OCI-LY3 (cell line): ENCODE measurements at regions not wholly inside any gene's neighbourhood (a gene's known extent, or its start where the extent isn't known, plus 50 kb on each side); places are given as distances from the start of the nearest gene placed in this dataset.

Source experiments
- H2AFZ ChIP-seq: fragments of 200-600, 300-600 bp; shearing (Covaris generic); 2 replicates; pipeline ENCODE4 v1.6.0; 2014; ENCODE audit warnings: antibody characterized with exemption, low read depth, low read length
- H3K27ac ChIP-seq: fragments of 200-600, 300-600 bp; sonication (generic); 2 replicates; pipeline ENCODE4 v1.5.1; 2014; ENCODE audit warnings: mild to moderate bottlenecking, low read length, moderate library complexity, mixed read lengths
- H3K27me3 ChIP-seq: fragments of 200-600, 300-600 bp; sonication (generic); 2 replicates; pipeline ENCODE4 v1.6.1; 2014; ENCODE audit warnings: low read depth, low read length, mixed read lengths
- H3K36me3 ChIP-seq: fragments of 200-600, 300-600 bp; sonication (generic); replicated peaks from 2 replicates; pipeline ENCODE3; 2014; ENCODE audit warnings: low read depth, low read length, mixed read lengths
- H3K4me1 ChIP-seq: fragments of 300-600, 200-600 bp; sonication (generic); 2 replicates; pipeline ENCODE4 v1.6.1; 2014; ENCODE audit warnings: low read length, mixed read lengths
- H3K4me2 ChIP-seq: fragments of 200-600, 300-600 bp; sonication (generic); 2 replicates; pipeline ENCODE4 v1.6.1; 2014; ENCODE audit warnings: low read length, mixed read lengths
- H3K4me3 ChIP-seq: fragments of 300-600, 200-600 bp; sonication (generic); 2 replicates; pipeline ENCODE4 v1.5.1; 2014; ENCODE audit warnings: antibody characterized with exemption, mild to moderate bottlenecking, low read length, moderate library complexity
- H3K79me2 ChIP-seq: fragments of 300-600, 200-600 bp; shearing (Covaris generic); 2 replicates; pipeline ENCODE4 v1.6.1; 2014; ENCODE audit warnings: mild to moderate bottlenecking, low read length, mixed read lengths
- H3K9ac ChIP-seq: fragments of 300-600, 200-600 bp; shearing (Covaris generic); 2 replicates; pipeline ENCODE4 v1.6.0; 2014; ENCODE audit warnings: mild to moderate bottlenecking, low read length, moderate library complexity
- H3K9me3 ChIP-seq: fragments of 200-600, 300-600 bp; shearing (Covaris generic); 2 replicates; pipeline ENCODE4 v1.6.1; 2014; ENCODE audit warnings: low read length, mixed read lengths; ENCODE audit not compliant: insufficient read depth
- H4K20me1 ChIP-seq: fragments of 200-600, 300-600 bp; sonication (generic); 2 replicates; pipeline ENCODE4 v1.6.1; 2016; ENCODE audit warnings: low read length, mixed read lengths; ENCODE audit not compliant: insufficient read depth
- CTCF ChIP-seq: fragments of 200-600, 300-600 bp; sonication (generic); IDR thresholded peaks from 2 replicates; pipeline ENCODE4 v1.5.1; 2014; ENCODE audit warnings: antibody characterized with exemption, low read length, low read depth
- EZH2phosphoT487 ChIP-seq: fragments of 200-600 bp; shearing (Covaris generic); IDR thresholded peaks from 2 replicates; pipeline ENCODE4 v1.6.1; 2018; ENCODE audit warnings: antibody characterized with exemption, mixed run types, low read depth

DNA sequence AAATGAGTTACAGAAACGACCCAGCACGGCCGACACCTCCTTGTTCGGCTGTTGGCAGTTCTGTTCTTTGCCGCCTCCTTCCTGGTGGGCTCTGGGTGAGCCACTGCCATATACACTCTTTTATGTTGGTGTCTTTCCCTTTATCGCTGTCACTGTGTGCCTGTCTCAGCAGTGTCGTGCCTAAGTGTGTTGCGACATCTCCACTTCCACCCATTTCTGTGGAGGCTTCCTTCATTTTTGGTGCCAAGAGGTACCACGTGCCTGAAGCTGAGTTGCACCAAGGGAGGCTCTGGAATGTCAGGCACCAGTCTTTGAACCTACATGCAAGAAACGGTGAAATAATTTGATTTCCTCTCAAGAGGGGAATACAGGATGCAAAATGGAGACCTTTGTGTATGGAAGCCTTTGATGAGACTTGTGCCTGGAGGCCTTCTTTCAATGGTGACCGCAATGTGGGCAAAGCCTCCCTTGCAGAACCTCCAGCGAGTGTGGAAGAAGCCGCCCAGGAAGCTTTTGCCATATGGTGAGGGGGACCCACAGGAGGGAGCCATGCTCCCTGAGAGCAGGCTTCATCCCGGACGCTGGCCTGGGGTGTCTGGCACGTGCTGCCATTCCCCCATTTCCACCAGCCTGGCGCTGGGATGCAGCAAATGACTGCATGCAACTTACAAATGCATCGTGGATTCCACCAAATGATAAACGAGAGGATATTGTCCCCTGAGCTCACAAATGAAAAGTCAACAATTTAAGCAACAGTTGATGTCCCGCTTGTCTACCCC, 136.2 kb downstream of the TEX29 start:
- Histone ChIP-seq H3K27me3 (peaks cover 13% of the 10 kb centered on the region; the same call in 1 of the 2 replicates), H2AFZ (no peak overlapping the region), H3K4me2 (no peak overlapping the region), H3K9ac (no peak overlapping the region), H3K4me3 (no peak overlapping the region), H3K36me3 (no peaks in the 10 kb centered on the region), H3K79me2 (no peaks in the 10 kb centered on the region), H3K27ac (no peak overlapping the region), H3K9me3 (no peaks in the 10 kb centered on the region), H4K20me1 (no peaks in the 10 kb centered on the region), H3K4me1 (no peaks in the 10 kb centered on the region)
- no peak for TF ChIP-seq EZH2phosphoT487
- TF ChIP-seq CTCF, result no peak

DNA sequence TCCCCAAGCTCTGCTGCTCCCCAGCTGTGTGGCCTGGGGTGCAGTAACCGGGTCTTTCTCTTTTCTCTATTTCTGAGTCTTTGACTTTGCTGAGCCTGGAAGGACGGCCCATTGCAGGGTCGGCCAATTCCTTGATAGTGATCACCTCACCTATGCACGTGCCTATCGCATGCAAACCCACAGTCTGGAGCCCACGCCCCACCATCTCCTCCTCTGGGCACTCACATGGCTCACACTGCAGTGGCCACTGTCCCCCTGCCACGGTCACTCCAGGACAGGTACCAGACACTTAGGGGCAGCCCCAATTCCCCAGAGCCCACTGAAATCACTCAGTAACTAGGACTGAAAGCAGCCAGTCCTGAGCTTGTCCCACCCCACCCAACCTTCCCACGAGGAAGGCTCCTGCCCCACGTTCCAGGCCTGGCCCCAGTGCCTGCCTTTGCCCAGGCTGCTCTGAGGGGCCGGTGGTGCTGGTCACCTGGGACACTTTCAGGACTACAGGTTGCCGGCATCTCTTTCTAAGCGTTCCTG, 137.6 kb downstream of the TEX29 start:
- Histone ChIP-seq H2AFZ (no peak overlapping the region), H3K36me3 (no peaks in the 10 kb centered on the region), H3K27ac (no peak overlapping the region), H3K4me3 (no peak overlapping the region), H3K27me3 (peaks cover 21% of the 10 kb centered on the region), H3K9me3 (no peaks in the 10 kb centered on the region), H3K79me2 (no peaks in the 10 kb centered on the region), H3K9ac (no peak overlapping the region), H3K4me1 (no peaks in the 10 kb centered on the region), H4K20me1 (no peaks in the 10 kb centered on the region), H3K4me2 (no peak overlapping the region)
- TF ChIP-seq EZH2phosphoT487 (no peak), CTCF (no peak)

- Histone ChIP-seq H3K9ac (no peak overlapping the region), H3K36me3 (no peaks in the 10 kb centered on the region), H4K20me1 (no peaks in the 10 kb centered on the region), H3K79me2 (no peaks in the 10 kb centered on the region), H2AFZ (no peak overlapping the region), H3K27ac (no peak overlapping the region), H3K27me3 (peaks cover 21% of the 10 kb centered on the region), H3K9me3 (no peaks in the 10 kb centered on the region), H3K4me2 (no peak overlapping the region), H3K4me3 (no peak overlapping the region), H3K4me1 (no peaks in the 10 kb centered on the region)
- no peak for TF ChIP-seq CTCF
- no peak for TF ChIP-seq EZH2phosphoT487
Observed at GRCh38 chr13:111458739-111459138, 138.3 kb downstream of the TEX29 start.

GRCh38 chr13:111459803-111460547, 139.5 kb downstream of the TEX29 start:
- Histone ChIP-seq H3K4me2 (no peak overlapping the region), H3K79me2 (no peaks in the 10 kb centered on the region), H3K9ac (no peak overlapping the region), H3K4me1 (no peaks in the 10 kb centered on the region), H3K27ac (no peak overlapping the region), H3K4me3 (no peak overlapping the region), H2AFZ (no peak overlapping the region), H3K36me3 (no peaks in the 10 kb centered on the region), H3K9me3 (no peaks in the 10 kb centered on the region), H4K20me1 (no peaks in the 10 kb centered on the region), H3K27me3 (peaks cover 20% of the 10 kb centered on the region)
- no peak for TF ChIP-seq EZH2phosphoT487
- TF ChIP-seq CTCF, result no peak
